ENCODE measurements at regions not wholly inside any gene's neighbourhood (a gene's known extent, or its start where the extent isn't known, plus 50 kb on each side); places are given as distances from the start of the nearest gene placed in this dataset.

DNA sequence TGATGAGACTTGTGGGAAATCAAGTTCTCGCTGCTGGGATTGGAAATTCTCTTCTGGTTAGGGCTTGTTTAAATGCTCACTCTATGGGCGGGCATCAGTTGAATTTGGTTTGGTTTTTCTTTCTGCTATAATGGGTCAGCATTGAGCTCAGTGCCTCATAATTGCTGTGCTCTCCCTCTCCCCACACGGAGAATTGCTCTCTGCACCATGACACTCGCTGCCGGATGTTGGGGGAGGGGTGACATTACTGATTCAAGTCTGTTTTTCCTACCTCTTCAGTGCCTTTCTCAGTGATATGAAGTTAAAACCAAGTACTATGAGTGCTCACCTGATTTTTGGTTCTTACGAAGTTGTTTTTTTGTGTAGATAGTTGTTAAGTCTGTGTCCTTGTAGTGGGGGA lies 599.6 kb downstream of the EPM2A start (continued):
- TF ChIP-seq JUND (IDR thresholded peaks at IDR 0.05; ENCODE audit: low read length) (no peak), TAF1 (IDR thresholded peaks at IDR 0.05; ENCODE audit: low read depth, low read length) (no peak), CHD2 (IDR thresholded peaks at IDR 0.05; ENCODE audit: low read length) (no peak)

Measured in H1 (cell line).